T-helper 22 cell (primary cell): ENCODE measurements at regions not wholly inside any gene's neighbourhood (a gene's known extent, or its start where the extent isn't known, plus 50 kb on each side); places are given as distances from the start of the nearest gene placed in this dataset.

Experiments used
- DNase-seq: peaks from one replicate; pipeline ENCODE4 v3.0.0-alpha.2; 2020; ENCODE audit warnings: low read depth

GRCh38 chr12:116381744-116382685, 104.5 kb upstream of the MED13L start:
- DNase-seq: no peak

DNA sequence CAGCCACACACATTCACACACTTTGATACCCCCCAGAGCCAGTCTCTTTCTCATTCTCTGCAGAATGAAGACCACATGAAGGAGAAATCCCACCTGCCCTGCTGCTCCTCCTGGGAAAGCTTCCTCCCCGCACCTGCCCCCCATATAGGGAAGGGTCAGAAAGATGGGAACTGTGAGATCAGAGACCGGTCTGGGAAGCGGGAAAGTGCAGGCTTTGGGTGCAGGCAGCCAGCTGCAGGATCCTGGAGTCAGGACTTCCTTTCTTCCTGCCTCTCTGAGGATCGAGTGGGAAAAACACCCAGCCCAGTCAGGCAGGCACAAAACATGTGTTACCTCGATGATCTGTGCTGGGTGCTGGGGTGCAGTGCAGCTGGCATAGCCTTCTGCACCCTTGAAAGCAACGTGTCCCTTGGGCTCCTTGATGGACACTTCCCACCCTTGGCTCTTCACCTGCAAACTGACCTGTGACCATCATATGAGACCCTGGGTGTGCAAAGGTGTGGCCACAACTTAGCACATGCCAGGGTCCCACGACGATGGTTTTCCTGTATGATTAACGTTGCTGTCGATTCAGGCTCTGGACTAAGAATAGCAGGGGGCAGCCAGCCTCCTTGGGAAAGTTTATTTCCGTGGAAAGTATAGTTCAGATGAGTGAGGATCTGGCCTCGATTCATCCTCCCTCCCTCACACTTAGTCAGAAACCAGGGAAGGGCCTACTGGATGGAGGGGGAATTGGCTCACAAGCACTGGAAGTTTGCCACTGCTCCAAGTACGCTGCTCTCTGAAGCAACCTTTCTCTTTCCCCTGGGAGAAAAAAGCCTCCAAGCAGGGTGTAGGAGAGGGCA, 105.4 kb upstream of the MED13L start:
- no peak for DNase-seq

DNA sequence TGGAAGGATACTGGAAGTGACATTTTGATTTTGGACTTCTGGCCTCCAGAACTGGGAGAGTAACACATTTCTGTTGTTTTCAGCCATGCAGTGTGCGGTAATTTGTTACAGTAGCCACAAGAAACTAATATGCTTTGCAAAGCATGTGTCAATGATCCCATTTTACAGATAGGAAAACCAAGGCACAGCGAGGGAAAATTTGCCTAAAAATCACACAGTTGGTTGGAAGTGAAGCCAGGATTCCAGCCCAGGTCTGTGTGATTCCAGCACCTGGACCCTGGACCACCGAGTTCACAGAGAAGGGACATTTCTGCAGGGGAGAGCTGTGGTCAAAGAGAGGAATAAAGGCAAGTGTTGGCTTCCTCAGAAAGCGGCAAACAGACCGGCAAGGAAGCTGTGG, 106.7 kb upstream of the MED13L start:
- DNase-seq: no peak

GRCh38 chr12:116384691-116385485, 107.4 kb upstream of the MED13L start:
- DNase-seq: no peak

- DNase-seq: no peak
Observed at GRCh38 chr12:116385486-116386217, 108.2 kb upstream of the MED13L start.

GRCh38 chr12:116389326-116389725, 111.8 kb upstream of the MED13L start:
- DNase-seq: no peak

DNA sequence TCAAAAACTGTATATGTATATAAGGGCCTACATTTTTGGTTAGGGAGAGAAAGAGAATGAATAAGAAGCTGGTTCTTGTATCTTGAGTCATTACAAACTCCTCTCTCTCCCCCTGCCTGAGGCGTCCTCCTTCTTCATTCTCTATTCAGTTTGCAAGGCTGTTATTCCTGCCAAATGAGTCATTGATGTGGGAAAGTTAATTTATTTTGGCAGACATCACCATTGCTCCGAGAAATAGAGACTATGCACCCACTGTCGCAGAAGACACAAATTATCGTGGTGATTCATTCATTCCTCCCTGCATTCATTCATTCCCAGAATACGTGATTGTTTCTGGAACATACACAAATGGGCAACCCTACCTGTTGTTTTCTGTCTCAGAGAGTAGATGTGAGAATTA, 112.5 kb upstream of the MED13L start:
- no peak for DNase-seq

DNA sequence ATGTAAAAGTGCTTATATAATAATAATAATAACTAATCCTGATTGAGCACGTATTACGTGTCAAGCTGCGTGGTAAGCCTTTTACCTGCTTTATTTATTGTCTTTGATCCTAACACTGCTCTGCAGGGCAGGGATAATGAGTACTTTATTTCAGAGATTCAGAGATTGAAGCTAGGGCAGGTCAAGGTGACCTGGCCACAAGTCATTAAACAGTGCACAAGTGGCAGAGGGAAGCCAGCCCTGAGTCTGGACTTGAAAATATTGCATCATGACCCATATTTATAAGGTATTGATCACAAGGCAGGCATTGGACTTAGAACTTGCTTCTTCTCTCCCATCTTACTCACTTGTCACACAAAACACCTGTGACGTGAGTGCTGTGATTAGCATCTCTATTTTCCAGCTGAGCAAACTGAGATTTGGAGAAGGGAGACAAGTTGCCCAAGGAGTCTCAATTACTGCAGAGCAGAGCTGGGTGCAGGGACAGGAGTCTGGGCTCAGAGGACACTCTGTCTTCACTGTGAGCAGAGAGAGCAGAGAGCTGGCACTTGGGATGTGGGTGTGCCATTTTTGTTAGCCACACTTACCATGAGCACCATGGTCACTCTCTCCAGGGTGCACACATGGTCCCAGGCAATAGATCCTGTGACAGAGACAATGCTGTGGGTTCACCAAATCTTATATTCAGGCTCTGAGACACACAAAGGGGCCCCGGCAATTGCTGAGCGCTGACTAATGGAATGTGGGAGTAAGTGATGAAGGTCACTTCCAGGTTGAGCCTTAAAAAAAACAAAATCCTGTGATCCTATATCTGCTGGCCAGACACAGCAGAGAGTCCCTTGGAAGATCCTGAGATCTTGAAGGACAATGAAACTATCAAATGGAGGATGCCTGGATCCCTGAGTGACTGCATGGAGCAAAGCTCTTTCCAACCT, 113.2 kb upstream of the MED13L start:
- no peak for DNase-seq

- no peak for DNase-seq
Observed at GRCh38 chr12:116391501-116391900, 114.0 kb upstream of the MED13L start.

DNA sequence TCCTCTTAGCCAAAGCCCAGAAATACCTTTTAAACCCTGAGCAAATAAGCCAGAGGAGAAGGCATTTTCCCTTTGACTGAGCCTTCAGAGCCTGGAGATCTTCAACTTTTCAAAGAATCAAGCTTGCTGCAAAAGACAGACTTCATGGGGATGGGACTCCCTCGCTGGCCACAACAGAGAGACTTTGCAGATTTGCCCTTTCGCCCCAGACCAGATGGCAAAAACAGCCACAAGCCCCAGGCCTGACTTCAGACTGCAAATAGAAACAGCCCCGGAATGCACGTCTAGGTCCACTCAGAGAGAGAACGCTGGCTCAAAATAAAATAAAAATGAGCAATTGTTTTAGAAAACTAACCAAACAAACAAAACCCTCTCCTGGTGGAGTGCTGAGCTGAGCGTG, 114.6 kb upstream of the MED13L start:
- DNase-seq: no peak

DNA sequence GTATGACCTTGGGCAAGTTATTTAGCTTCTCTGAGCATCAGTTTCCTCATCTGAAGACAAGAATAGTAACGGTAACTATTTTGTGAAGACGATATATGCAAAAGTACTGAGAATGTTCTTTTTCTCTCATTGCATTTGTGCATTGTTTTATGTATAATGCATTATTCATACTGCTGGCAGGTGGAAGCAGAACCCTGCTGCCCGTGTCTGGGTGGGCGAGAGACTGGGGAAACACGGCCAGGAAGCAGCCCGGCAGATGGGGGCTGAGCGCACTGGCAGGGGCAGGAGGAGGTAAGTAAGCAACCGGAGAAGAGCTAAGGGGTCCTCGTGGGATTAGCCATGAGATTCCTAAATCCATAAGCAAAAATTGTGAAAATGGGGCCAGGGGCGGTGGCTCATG, 115.8 kb upstream of the MED13L start:
- DNase-seq: no peak

DNA sequence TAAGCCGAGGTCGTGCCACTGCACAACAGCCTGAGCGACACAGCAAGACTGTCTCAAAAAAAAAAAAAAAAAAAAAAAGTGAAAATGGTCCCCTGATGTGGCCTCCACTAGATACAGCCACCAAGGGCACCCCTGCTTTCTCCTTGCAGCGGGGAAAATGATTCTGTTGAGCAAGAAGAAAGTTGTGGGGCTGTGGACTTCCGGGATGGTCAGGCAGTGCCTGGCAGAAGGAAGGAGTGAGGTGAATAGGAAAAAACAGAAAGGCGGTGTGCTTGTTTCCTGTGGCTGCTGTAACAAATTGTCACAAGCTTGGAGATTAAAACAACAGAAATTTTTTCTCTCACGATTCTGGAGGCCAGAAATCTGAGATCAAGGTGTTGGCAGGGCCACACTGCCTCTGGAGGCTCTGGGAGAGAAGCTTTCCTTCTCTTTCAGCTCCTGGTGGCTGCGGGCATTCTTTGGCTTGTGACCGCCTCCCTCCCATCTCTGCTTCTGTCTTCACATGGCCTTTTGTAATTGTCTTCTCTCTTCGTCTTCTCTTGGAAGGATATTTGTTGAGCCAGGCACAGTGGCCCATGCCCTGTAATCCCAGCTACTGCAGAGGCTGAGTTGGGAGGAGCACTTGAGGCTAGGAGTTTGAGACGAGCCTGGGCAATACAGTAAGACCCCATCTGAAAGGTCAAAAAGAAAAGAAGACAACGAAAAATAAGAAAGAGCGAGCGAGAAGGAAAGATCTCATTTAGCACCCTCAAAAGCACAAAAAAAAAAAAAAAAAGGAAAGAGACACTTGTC, 116.6 kb upstream of the MED13L start:
- no peak for DNase-seq

- no peak for DNase-seq
Observed at GRCh38 chr12:116395396-116395795, 117.9 kb upstream of the MED13L start.

GRCh38 chr12:116397148-116397547, 119.7 kb upstream of the MED13L start:
- DNase-seq: no peak

DNA sequence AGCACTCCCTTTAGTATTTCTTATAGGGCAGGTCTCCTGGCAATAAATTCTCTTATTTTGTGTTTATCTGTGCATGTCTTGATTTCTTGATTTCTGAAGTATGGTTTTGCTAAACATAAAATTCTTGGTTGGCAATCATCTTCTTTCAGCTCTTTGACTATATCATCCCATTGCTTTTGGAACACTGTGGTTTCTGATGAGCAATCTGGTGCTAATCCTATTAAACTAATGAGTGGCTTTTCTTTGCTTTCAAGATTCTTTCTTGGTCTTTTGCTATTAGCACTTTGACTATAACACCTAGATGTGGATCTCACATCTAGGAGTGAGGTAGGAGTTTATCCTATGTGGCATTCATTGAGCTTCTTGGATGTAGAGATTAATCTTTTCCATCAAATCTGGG, 120.7 kb upstream of the MED13L start:
- no peak for DNase-seq

- no peak for DNase-seq
Observed at GRCh38 chr12:116399055-116399454, 121.6 kb upstream of the MED13L start.

DNA sequence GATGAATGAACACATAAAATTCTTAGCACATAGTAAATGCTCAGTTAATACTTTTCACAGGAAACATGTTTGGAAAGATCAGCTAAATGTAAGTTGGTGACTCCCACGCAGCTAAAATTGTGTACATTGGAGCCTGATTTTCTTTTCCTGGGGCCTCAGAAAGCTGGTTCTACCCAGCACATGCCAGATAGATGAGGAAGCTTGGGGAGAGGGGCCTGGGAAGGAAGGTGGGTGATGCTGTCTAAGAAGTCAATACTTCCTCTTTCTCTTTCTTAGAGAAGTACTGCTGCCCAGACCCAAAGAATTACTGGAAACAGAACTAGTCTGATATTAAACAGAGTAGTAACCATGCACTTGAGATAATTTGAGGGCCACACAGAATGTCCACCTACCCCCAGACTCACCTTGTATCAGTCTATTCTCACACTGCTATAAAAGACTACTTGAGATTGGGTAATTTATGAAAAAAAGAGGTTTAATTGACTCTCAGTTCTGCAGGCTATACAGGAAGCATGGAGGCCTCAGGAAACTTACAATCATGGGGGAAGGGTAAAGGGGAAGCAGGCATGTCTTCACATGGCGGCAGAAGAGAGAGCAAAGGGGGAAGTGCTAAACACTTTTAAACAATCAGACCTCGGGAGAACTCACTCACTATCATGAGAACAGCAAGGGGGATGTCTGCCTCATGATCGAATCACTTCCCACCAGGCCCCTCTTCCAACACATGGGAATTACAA, 123.3 kb upstream of the MED13L start:
- no peak for DNase-seq

- no peak for DNase-seq
Observed at GRCh38 chr12:116401565-116401964, 124.1 kb upstream of the MED13L start.
